Skeletal muscle tissue (tissue), 3 donors: ENCODE measurements at regions not wholly inside any gene's neighbourhood (a gene's known extent, or its start where the extent isn't known, plus 50 kb on each side); places are given as distances from the start of the nearest gene placed in this dataset.

Source experiments
- H3K27ac ChIP-seq: one replicate; pipeline ENCODE4 v1.7.0; 2013; ENCODE audit warnings: mild to moderate bottlenecking, low read depth, low read length, inconsistent platforms
- H3K27me3 ChIP-seq, 3 donors: one replicate each; pipeline ENCODE4 v1.7.0; 2013; ENCODE audit warnings: low read length in 3 of 3; ENCODE audit not compliant: control insufficient read depth in 3 of 3, insufficient read depth in 3 of 3
- H3K36me3 ChIP-seq, 3 donors: one replicate each; pipeline ENCODE4 v1.7.0; 2013; ENCODE audit warnings: low read length in 3 of 3; ENCODE audit not compliant: control insufficient read depth in 3 of 3, insufficient read depth in 3 of 3
- H3K4me1 ChIP-seq, 3 donors: one replicate each; pipeline ENCODE4 v1.7.0; 2013; ENCODE audit warnings: low read length in 3 of 3, mild to moderate bottlenecking in 3 of 3; ENCODE audit not compliant: control insufficient read depth in 3 of 3, insufficient read depth in 3 of 3
- H3K4me3 ChIP-seq, 3 donors: one replicate each; pipeline ENCODE4 v1.7.0; 2013; ENCODE audit warnings: low read length in 3 of 3
- H3K9ac ChIP-seq, 3 donors: one replicate each; pipeline ENCODE4 v1.7.0; 2013; ENCODE audit warnings: low read length in 3 of 3, mild to moderate bottlenecking in 3 of 3, moderate library complexity in 2 of 3, low read depth in 1 of 3
- H3K9me3 ChIP-seq, 3 donors: one replicate each; pipeline ENCODE4 v1.7.0; 2013; ENCODE audit warnings: low read length in 3 of 3; ENCODE audit not compliant: control insufficient read depth in 3 of 3
- donor health status: Osteomylitis.

DNA sequence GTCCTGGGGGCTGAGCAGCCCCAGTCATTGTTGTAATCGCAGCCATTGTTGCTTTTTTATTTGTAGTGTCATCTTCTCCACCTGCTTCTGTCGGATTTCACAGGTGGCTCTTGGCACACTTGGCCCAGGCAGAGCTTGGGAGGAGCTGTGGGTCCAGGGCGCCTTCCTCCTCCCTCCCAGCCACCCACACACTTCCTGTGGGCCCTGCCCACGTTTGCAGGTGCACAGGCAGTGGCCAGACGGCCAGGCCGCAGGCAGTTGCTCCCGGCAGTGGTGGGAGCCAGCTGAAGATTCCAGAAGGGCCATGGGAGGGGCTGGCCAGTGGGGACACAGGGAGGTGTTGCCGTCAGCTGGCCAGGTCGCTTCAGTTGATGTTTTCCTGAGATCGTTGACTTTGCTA lies 1191.9 kb downstream of the BRD1 start:
- H3K9ac ChIP-seq = no peak overlapping the region
- H3K27me3 ChIP-seq = peaks cover 0 to 23% (median 4%) of the 10 kb centered on the region in 3 donors
- H3K36me3 ChIP-seq = no peaks in the 10 kb centered on the region
- H3K27ac ChIP-seq = no peak overlapping the region
- H3K4me3 ChIP-seq = no peak overlapping the region
- no peaks in the 10 kb centered on the region for H3K4me1 ChIP-seq
- H3K9me3 ChIP-seq = no peaks in the 10 kb centered on the region

DNA sequence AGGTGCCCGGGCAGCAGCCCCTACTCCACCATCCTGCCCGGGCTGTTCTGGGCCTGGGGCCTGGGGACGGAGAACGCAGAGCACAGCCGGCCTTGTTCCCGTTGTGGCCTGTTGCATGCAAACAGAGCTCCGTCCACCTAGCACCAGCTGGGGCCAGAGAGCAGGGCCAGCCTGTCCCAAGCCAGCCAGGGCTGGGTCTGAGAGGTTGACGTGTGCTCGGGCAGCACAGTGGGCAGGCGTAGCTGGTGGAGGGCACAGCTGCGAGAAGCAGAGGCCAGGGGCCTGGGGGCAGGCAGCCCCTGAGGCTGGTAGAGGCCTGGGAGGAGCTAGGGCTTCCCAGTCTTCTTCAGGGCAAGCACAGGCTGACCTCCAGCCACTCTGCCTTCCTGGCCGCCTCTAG lies 1192.6 kb downstream of the BRD1 start:
- H3K4me1 ChIP-seq = no peaks in the 10 kb centered on the region
- no peak overlapping the region for H3K9ac ChIP-seq
- no peaks in the 10 kb centered on the region for H3K9me3 ChIP-seq
- peaks cover 0 to 16% (median 0%) of the 10 kb centered on the region in 3 donors for H3K27me3 ChIP-seq
- no peaks in the 10 kb centered on the region for H3K36me3 ChIP-seq
- H3K4me3 ChIP-seq = no peak overlapping the region
- H3K27ac ChIP-seq = no peak overlapping the region

DNA sequence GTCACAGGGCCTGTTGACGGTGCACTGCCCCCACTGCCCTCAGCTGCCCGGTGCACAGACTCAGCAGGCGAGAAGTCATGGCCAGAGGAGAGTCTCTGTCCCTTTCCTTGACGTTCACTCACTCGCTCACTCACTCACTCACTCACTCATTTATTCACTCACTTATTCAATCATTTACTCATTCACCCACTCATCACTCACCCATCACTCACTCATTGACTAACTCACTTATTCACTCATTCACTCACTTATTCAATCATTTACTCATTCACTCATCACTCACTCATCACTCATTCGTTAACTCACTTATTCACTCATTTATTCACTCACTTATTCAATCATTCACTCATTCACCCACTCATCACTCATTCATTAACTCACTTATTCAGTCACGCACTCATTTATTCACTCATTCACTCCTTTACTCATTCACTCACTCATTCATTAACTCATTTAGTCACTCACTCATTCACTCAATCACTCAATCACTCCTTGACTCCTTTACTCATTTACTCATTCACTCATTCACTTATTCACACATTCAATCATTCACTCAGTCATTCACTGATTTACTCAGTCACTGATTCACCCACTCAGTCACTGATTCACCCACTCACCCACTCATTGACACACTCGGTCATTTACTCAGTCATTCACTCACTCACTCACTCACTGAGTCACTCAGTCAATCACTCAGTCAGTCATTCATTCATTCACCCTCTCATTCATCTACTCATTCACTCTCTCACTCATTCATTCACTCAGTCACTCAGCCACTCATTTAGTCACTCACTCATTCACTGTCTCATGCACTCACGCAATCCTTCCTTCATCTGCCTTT lies 1193.5 kb downstream of the BRD1 start:
- H3K27me3 ChIP-seq = peaks cover 0 to 20% (median 4%) of the 10 kb centered on the region in 3 donors
- H3K36me3 ChIP-seq = no peaks in the 10 kb centered on the region
- H3K9me3 ChIP-seq = no peaks in the 10 kb centered on the region
- no peak overlapping the region for H3K9ac ChIP-seq
- H3K4me3 ChIP-seq = no peak overlapping the region
- H3K4me1 ChIP-seq = no peaks in the 10 kb centered on the region
- no peak overlapping the region for H3K27ac ChIP-seq

DNA sequence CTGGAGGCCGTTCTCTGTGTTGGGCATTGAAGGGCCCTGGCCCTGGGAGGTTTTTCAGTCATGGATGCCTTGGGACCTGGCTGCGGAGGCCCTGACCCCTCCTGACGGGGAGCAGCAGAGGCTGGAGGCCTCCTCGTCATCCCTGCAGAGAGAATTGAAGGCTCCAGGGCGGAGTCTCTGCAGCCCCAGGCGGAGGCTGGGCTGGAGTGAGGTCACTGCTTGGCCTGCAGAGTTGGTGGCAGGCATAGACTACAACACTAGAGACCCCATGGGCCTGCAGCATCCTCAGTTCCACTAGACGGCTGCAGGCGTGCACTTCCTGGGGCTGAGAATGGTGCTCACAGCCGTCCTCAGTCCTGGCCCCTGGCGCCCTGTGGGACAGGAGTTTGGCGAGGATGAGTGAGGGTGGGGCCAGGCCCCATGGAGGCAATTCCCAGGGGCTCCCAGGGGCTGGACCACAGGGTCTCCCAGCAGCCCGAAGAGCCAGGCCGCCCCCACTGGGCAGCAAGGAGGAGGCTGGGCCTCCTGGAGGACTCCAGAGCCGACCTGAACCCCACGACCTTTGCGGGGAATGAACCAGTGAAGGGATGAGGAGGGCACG lies 1194.9 kb downstream of the BRD1 start:
- Histone ChIP-seq H3K9ac (no peak overlapping the region), H3K4me3 (no peak overlapping the region), H3K36me3 (no peaks in the 10 kb centered on the region), H3K27ac (no peak overlapping the region), H3K4me1 (no peaks in the 10 kb centered on the region), H3K27me3 (peaks cover 6 to 27% (median 13%) of the 10 kb centered on the region in 3 donors), H3K9me3 (no peaks in the 10 kb centered on the region)

DNA sequence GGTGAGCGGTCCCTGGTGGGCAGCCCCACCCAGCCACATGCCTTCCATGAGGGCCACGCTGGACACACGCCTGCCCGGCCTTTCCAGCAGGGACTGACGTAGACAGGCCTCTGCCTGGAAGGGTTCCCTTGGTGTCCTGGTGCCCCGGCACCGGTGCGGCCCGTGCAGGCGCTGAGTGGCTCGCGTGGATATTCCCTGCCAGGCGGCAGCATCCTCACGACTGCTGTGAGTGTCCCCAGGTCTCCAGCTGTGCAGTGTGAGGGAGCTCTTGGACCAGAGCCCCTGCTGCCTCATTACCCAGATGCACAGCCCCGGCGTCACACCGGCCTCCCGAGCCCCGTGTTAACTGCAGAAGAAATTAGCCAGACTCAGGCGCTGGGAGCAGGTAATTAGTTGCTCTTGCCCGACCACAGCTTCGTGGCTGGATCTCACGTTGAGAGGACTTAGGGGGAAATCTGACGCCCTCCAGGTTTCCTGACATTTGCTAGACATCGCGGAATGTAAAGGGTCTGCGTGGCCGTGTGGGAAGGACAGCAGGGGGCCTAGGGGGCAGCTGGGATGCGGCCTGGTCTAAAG lies 1196.3 kb downstream of the BRD1 start:
- Histone ChIP-seq H3K27me3 (peaks cover 6 to 31% (median 17%) of the 10 kb centered on the region in 3 donors), H3K4me1 (no peaks in the 10 kb centered on the region), H3K27ac (no peak overlapping the region), H3K9ac (no peak overlapping the region), H3K9me3 (no peaks in the 10 kb centered on the region), H3K4me3 (no peak overlapping the region), H3K36me3 (no peaks in the 10 kb centered on the region)

DNA sequence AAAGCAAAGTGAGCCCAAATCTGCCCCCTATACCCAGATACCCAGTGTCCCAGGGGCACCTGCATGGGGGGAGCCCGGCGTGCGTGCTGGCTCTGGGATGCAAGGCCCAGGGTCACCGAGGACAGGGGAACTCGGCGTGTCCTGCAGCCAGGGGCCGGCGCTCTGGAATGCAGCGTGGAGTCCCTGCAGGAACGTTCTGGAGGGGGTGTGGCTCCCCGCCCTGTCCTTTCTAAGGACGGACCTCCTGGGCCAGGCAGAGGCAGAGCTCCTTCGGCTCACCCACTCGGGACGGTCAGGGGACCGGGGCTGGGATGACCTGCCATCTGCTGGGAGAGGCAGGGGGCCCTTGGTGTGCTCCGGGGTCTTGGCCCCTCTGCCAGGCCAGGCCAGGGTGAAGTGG lies 1196.8 kb downstream of the BRD1 start:
- peaks cover 6 to 30% (median 17%) of the 10 kb centered on the region in 3 donors for H3K27me3 ChIP-seq
- no peaks in the 10 kb centered on the region for H3K4me1 ChIP-seq
- H3K36me3 ChIP-seq = no peaks in the 10 kb centered on the region
- H3K9ac ChIP-seq = no peak overlapping the region
- no peaks in the 10 kb centered on the region for H3K9me3 ChIP-seq
- H3K4me3 ChIP-seq = no peak overlapping the region
- no peak overlapping the region for H3K27ac ChIP-seq

DNA sequence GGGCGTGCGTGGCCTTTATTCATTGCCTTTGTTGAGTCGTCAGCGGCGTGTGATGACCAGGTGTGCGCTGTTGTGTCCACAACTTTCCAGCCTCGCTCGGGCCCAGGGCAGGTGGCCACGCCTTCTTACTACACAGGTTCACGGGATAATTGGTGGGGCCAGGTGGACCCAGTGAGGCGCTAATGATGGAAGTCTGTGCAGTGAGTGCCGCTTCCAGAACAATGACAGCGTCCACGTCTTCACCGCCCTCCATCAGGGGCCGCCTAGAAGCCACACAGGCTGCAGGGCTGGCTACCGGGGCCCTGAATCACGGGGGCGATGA lies 1197.3 kb downstream of the BRD1 start:
- Histone ChIP-seq H3K4me1 (no peaks in the 10 kb centered on the region), H3K27me3 (peaks cover 6 to 27% (median 17%) of the 10 kb centered on the region in 3 donors), H3K36me3 (no peaks in the 10 kb centered on the region), H3K9me3 (no peaks in the 10 kb centered on the region), H3K27ac (no peak overlapping the region), H3K9ac (no peak overlapping the region), H3K4me3 (no peak overlapping the region)

DNA sequence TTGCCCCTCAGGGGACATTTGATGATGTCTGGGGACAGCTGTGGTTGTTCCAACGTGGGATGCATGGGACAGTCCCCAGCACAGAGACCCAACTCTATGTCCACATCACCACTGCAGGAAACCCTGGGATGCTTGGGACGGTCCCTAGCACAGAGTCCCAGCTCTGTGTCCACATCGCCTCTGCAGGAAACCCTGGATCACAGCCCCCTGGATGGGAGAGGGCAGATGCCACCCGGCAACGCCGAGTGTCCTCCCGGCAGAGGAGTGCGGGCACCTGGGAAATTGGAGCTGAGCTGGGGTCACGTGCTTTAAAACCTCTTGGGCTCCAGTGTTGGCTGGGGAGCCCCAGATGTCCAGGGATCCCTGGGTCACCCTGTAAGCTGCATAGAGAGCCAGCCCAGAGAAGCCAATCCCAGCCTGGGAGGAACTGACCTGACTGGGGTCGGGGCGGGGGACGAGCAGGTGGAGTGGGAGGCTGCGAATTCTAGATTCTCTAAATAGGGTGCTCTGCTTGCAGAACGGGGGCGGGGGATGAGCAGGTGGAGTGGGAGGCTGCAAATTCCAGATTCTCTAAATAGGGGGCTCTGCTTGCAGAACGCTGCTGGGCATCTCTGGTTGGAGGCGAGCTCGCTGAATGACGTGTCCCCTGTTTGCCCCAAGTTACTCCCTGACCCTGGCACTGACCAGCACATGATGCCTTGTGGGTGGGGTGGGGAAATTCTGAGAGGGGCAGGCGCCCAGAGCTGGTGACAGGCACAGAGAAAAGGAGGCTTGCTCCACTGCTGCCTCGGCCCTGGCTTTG lies 1197.8 kb downstream of the BRD1 start:
- no peaks in the 10 kb centered on the region for H3K36me3 ChIP-seq
- peaks cover 6 to 27% (median 17%) of the 10 kb centered on the region in 3 donors for H3K27me3 ChIP-seq
- H3K27ac ChIP-seq = no peak overlapping the region
- no peaks in the 10 kb centered on the region for H3K9me3 ChIP-seq
- no peak overlapping the region for H3K9ac ChIP-seq
- no peak overlapping the region for H3K4me3 ChIP-seq
- no peaks in the 10 kb centered on the region for H3K4me1 ChIP-seq

DNA sequence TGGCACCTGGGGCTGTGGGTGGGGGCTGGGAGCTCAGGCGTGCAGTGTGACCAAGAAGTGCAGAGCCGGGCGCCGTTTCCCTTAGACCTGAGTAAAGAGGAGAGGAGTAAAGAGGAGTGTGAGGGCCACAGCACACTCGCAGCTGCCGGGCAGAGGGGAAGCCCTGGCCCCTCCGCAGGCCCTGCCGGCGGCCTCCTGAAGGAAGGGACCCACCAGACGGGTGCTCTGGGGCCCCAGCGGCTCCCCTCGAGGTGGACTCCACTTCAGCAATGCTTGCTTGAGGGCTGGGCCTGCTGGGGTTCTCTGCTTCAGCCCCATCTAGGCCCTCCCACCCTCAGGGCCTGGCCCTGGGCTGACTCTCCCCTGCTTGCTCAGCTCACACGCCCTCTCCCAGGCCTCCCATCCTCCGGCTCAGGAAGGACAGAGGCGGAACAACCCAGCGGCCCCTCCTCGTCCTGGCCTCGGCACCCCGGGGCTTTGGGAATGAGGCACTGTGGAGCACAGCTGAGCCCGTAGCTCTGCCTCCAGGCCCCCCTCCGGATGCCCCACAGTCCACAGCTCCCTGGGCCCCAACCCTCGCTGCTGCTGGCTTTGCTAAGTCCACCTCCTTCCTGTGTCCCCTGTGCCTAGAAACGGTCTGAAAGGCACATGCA lies 1198.7 kb downstream of the BRD1 start:
- H3K36me3 ChIP-seq = no peaks in the 10 kb centered on the region
- H3K9ac ChIP-seq = no peak overlapping the region
- H3K4me1 ChIP-seq = no peaks in the 10 kb centered on the region
- H3K27ac ChIP-seq = no peak overlapping the region
- peaks cover 6 to 21% (median 17%) of the 10 kb centered on the region in 3 donors for H3K27me3 ChIP-seq
- H3K9me3 ChIP-seq = no peaks in the 10 kb centered on the region
- H3K4me3 ChIP-seq = no peak overlapping the region
